NCI-H146 treated with DMSO at 0.1 percent for 48 hours (cell line): ENCODE measurements at regions not wholly inside any gene's neighbourhood (a gene's known extent, or its start where the extent isn't known, plus 50 kb on each side); places are given as distances from the start of the nearest gene placed in this dataset.
A peak's percentile ranks its signal among the peaks of the same experiment; 100 is the strongest.

Source experiments
- DNase-seq: peaks from one replicate; lab custom pipeline; 2025; ENCODE audit not compliant: unreplicated experiment; lab: John Stamatoyannopoulos, UW

DNA sequence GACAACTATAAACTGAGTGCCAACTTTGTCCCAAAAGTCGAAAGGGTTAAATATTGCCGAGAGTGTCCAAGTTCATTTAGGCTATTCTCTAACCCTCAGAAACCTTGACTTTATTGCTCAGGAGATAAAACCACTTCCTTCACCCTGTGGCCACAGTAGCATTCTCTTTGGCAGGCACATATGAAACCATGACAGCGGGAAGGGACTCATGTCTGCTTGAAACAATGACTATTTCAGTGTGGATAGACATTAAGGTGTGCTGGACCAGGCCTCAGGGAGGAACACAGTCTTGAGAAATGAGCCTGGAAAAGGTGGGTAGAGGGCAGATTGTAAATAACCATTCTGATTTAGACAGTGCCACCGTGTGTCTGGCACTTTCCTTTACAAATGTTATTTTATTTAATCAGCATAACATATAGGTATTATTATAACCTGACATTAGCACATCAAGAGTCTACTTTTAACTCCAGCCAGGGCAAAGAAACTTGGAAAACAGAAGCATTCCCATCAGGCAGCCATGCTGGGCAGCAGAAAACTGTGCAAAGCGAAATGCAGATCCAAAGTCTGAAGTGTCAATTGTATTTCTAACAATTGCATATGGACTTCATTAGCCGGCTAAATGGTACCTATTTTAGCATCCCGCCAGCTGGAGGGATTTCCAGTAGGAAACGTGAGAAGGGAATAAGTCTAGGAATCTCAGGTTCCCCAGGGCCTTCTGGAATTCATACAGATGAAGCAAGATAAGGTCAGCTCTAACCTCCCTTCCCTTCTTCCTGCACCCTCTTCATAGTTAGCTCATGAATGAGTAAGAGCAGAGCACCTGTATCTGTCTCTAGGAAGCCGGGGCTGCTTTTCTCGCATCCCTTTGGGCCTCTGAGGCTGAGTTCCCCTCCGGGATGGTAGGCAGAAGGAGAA is 212.8 kb upstream of the ELAC2 start:
- DNase-seq = no peak

GRCh38 chr17:13228225-13228624 is 210.4 kb upstream of the ELAC2 start:
- DNase-seq = no peak

DNA sequence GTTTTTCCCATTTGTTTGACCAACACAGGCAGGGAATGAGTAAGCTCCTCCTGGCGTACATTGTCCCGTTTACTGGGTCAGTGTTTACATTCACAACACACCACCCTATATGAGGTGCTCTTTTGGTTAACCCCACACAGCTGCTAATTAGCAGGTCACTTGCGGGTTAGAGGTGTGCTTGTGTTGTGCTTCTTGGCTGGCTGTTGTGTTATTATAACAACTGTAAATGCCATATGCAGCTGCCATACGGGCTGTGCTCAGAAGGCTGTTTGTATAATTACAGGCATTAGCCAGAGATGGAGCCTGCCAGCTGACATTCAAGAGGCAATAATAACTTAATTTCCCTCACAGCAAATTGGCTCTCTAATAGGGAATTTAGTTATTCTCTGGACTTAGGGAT is 205.1 kb upstream of the ELAC2 start:
- peak; percentile 87 for DNase-seq

GRCh38 chr17:13212860-13213259 is 195.0 kb upstream of the ELAC2 start:
- DNase-seq = peak; percentile 78

GRCh38 chr17:13209081-13209480 is 191.3 kb upstream of the ELAC2 start:
- DNase-seq = no peak

- no peak for DNase-seq
These were observed 186.9 kb upstream of the ELAC2 start for GRCh38 chr17:13204607-13205237.

- no peak for DNase-seq
These were observed 185.0 kb upstream of the ELAC2 start for GRCh38 chr17:13202835-13203234.

GRCh38 chr17:13200671-13201070 is 182.8 kb upstream of the ELAC2 start:
- no peak for DNase-seq

DNA sequence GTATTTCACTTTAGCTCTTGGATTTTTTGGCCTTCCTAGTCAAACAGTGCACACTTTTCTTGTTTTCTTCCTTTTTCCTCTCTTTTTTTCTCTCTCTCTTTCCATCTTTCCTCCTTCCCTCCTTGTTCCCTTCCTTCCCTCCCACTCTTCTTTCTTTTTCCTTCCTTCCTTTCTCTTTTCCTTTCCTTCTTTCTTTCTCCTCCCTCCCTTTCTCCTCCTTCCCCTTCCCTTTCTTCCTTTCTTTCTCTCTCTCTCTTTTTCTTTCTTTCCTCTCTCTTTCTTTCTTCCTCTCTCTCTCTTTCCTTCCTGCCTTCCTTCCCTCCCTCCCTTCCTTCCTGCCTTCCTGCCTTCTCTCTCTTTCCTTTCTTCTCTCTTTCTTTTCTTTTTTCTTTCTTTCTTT is 181.6 kb upstream of the ELAC2 start:
- DNase-seq = no peak

DNA sequence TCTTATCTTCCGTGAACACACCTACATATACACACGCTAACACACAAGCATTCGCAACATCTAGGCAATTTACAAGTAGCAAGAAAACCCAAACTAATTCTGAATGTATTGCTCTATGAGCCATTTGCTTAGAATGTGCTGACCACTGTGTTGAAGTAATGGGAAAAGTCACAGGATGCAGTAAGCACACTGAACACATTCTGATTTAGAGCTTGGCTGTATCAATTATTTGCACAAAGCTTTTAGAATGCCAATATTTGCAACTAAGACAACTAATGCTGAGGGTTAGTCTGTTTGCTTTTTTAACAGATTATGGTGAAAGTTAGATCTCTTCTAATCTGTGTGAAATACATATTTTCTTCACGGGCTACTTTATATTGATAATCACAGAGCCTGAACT is 179.8 kb upstream of the ELAC2 start:
- DNase-seq = no peak

- DNase-seq = no peak
These were observed 177.1 kb upstream of the ELAC2 start for GRCh38 chr17:13194887-13195286.

GRCh38 chr17:13182854-13183253 is 165.0 kb upstream of the ELAC2 start:
- DNase-seq = peak; percentile 96

- no peak for DNase-seq
These were observed 164.6 kb upstream of the ELAC2 start for GRCh38 chr17:13182450-13182849.

- no peak for DNase-seq
These were observed 163.9 kb upstream of the ELAC2 start for GRCh38 chr17:13181683-13182082.

- no peak for DNase-seq
These were observed 158.6 kb upstream of the ELAC2 start for GRCh38 chr17:13176436-13176835.

DNA sequence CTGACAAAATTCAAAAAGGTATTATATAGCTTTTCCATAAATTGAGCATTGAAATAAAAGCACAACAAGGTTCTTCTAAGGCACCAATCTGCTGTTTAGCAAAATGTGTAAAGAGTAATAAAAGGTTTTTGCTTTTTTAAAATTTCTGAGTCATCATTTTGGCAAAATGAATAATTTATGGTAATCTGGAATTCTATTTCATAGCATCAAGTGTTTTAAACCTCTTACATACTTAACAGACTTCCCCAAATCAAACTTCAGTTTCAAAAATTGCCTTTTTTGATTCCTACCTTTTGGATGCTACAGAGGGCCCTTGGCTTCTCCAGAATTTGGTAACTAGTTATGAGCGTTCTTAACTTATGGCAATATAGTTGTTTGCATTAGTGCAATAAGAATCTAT is 154.0 kb upstream of the ELAC2 start:
- no peak for DNase-seq

DNA sequence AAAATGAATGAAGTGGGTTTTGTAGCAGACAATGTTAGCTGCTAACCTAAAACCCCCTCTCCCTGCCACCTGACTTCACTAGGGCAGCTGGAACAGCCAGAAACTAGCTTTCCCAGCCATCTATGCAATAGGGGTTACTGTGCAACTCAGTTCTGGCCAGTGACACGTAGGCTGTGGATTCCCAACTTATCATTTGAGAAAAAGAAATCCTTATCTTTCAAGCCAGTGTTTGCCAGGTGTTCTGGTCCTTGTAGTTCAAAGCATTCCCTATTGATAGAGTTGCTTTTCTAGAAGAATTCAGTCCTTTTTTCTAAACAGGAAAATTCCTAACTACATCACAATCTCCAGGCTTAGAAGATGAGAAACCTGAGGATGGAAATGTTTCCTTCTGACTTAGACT is 144.5 kb upstream of the ELAC2 start:
- DNase-seq = no peak

- DNase-seq = no peak
These were observed 143.0 kb upstream of the ELAC2 start for GRCh38 chr17:13160790-13161189.

GRCh38 chr17:13160296-13160695 is 142.5 kb upstream of the ELAC2 start:
- no peak for DNase-seq

GRCh38 chr17:13158494-13159240 is 140.8 kb upstream of the ELAC2 start:
- DNase-seq = no peak

DNA sequence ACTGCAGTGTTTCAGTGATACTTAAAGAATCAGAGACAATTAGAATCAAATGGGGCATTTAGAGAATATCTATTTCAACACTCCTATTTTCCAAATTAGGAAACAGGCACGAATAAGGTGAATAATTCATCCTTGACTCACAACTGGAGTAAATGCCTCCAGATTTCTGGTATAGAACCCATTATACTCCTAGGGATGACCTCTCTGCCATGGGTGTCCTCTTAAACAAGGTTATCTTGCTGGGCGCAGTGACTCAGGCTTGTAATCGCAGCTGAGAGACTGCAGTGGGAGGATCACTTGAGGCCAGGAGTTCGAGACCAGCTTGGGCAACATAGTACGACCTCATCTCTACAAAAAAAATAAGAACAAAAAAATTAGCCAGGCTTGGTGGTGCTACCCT is 139.8 kb upstream of the ELAC2 start:
- no peak for DNase-seq

DNA sequence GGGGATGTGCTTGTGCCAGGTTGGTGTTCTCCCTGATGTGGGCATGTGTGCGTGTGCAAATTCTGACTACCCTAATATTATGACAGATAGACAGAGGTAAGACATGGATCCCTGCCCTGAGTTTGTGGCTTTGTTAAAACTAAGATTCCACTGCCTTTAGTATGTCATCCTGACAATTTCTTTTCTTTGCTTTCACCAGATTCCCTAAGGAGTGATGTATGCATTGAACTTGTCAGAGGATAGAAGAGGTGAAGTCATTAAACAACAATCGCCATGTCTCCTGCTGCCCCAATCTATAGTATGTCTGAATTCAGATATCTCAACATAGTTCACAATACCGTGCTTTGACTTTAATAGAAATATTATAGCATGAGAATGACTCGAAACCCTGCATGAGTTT is 137.1 kb upstream of the ELAC2 start:
- no peak for DNase-seq
